ENCODE measurements at regions not wholly inside any gene's neighbourhood (a gene's known extent, or its start where the extent isn't known, plus 50 kb on each side); places are given as distances from the start of the nearest gene placed in this dataset.
"Not testable (repeated sequence)": the region's sequence is repeated elsewhere in the genome, so short reads cannot be mapped to it uniquely, and the experiment has no call there.

DNA sequence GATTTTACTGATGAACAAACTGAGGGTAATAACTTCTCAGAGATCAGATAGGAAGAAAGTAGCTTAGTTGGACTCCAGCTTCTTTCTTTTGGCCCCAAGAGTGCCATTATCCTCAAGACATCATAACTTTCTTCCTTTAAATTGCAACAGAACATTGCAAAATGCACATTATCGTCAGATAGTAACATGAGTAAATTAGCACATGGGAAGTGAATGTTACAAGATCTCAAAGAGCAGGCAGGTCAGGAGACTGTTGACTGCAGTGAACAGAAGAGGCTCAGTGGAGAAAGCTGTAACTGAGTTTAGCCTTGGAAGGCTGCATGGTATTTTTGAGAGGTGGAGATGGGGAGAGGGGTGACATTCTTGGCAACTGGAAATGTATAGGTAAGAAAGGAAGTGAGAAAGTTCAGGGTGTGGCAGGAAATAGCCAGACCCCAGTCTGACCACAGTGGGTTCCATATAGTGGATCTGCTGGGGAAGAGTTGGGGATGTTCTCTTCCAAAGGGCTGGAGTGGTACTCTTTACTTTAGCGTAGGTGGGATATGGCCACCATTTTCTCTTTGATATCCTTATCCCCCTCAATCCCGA is 307.7 kb downstream of the RPLP1 start:
- DNase-seq (ENCODE audit: low read depth in 3 of 3): no peak

- DNase-seq (ENCODE audit: low read depth in 3 of 3): peak; percentile 57 to 84 (median 70)
These were observed 308.4 kb downstream of the RPLP1 start for GRCh38 chr15:69760890-69761568.

GRCh38 chr15:69762373-69763148 is 309.9 kb downstream of the RPLP1 start:
- DNase-seq (ENCODE audit: low read depth in 3 of 3): no peak

GRCh38 chr15:69763831-69764230 is 311.2 kb downstream of the RPLP1 start:
- no peak for DNase-seq (ENCODE audit: low read depth in 3 of 3)

- no peak for DNase-seq (ENCODE audit: low read depth in 3 of 3)
These were observed 313.5 kb downstream of the RPLP1 start for GRCh38 chr15:69766156-69766555.

DNA sequence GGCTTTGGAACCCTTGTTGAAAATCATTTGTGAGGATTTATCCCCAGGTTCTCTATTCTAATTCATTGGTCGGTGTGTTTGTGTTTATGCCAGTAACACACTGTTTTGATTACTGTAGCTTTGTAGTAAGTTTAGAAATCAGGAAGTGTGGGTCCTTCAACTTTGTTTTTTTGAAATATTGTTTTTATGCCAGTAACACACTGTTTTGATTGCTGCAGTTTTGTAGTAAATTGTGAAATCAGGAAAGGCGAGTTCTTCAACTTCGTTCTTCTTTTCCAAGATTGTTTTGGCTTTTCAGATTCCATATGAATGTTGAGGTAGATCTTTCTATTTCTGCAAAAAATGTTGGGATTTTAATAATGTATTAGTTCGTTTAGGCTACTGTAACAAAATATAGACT is 314.6 kb downstream of the RPLP1 start:
- no peak for DNase-seq (ENCODE audit: low read depth in 3 of 3)

GRCh38 chr15:69769336-69769735 is 316.7 kb downstream of the RPLP1 start:
- not testable (repeated sequence) for DNase-seq (ENCODE audit: low read depth in 3 of 3)

GRCh38 chr15:69774258-69774657 is 321.6 kb downstream of the RPLP1 start:
- not testable (repeated sequence) for DNase-seq (ENCODE audit: low read depth in 3 of 3)

DNA sequence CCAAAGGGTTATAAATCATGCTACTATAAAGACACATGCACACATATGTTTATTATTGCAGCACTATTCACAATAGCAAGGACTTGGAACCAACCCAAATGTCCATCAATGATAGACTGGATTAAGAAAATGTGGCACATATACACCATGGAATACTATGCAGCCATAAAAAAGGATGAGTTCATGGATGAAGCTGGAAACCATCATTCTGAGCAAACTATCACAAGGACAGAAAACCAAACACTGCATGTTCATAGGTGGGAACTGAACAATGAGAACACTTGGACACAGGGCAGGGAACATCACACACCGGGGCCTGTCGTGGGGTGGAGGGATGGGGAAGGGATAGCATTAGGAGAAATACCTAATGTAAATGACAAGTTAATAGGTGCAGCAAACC is 322.1 kb downstream of the RPLP1 start:
- DNase-seq (ENCODE audit: low read depth in 3 of 3): not testable (repeated sequence)

GRCh38 chr15:69777356-69777755 is 320.4 kb downstream of the TLE3 start:
- DNase-seq (ENCODE audit: low read depth in 3 of 3): no peak

GRCh38 chr15:69780374-69780773 is 317.3 kb downstream of the TLE3 start:
- DNase-seq (ENCODE audit: low read depth in 3 of 3): no peak

- DNase-seq (ENCODE audit: low read depth in 3 of 3): no peak
These were observed 316.7 kb downstream of the TLE3 start for GRCh38 chr15:69780981-69781380.

- DNase-seq (ENCODE audit: low read depth in 3 of 3): no peak
These were observed 316.1 kb downstream of the TLE3 start for GRCh38 chr15:69781411-69782125.

- no peak for DNase-seq (ENCODE audit: low read depth in 3 of 3)
These were observed 315.5 kb downstream of the TLE3 start for GRCh38 chr15:69782139-69782658.

DNA sequence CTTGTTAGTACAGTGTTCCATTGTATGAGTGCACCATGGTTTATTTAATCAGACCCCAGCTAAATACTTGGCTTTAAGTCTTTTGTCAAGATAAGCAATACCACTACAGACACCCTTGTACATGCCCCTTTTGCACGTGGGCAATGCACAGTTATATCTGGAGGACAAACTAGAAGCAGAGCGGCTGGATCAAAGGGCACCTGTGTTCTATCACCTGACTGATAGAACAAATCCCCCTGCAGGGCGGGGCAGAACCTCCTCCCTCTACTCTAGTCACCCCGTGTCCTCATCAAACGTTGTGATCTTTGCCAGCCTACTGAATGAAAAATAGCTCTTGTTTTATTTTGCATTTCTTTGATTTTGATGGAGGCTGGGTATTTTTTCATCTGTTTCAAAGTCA is 314.9 kb downstream of the TLE3 start:
- DNase-seq (ENCODE audit: low read depth in 3 of 3): no peak

GRCh38 chr15:69783211-69783610 is 314.5 kb downstream of the TLE3 start:
- no peak for DNase-seq (ENCODE audit: low read depth in 3 of 3)

GRCh38 chr15:69784798-69785566 is 312.7 kb downstream of the TLE3 start:
- no peak for DNase-seq (ENCODE audit: low read depth in 3 of 3)

DNA sequence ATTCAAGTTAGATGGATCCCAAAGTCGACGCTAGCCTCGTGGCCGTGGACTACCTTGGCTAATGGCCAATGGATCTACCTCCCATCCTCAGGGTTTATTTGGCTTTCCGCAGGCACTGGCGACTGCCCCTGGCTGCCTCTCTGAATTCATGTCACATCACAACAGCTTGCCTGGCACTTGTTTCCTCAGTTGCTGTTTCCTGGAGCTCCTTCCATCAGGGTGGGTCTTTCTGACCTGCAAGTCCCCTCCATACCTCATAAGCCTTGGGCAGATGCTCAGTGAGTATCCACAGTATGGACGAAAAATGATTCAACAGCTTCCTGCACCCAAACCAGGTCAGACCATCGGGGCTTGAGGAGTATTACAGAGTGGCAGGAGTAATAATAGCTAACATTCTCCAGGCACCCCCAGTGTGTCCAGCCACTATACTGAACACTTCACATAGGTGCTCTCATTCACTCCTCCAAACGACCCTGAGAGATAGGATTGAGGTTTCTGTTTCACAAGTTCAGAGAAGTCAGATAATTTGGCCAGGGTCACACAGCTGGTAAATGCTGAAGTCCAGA is 311.5 kb downstream of the TLE3 start:
- DNase-seq (ENCODE audit: low read depth in 3 of 3): no peak

DNA sequence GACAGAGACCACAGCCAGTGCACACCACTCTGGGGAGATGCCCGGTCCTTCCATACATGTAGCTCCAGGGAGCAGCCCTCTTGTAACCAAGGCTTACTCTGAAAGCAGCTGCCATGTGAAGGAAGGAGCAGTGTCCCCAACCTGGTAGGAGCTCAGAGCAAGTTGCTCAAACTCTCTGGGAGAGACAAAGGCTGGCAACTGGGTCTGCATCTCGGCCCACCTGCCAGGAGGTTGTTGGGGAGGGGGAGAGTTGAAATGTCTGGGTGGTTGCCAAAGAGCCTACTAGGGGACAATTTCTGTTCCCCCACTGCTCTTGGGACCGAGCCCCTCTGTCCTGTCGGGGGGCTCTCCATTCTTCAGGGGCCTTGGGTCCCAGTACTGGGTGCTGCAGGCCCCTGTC is 309.9 kb downstream of the TLE3 start:
- DNase-seq (ENCODE audit: low read depth in 3 of 3): no peak

GRCh38 chr15:69789648-69790393 is 307.9 kb downstream of the TLE3 start:
- DNase-seq (ENCODE audit: low read depth in 3 of 3): no peak
